Type B pancreatic cell (in vitro differentiated cells): ENCODE measurements at regions not wholly inside any gene's neighbourhood (a gene's known extent, or its start where the extent isn't known, plus 50 kb on each side); places are given as distances from the start of the nearest gene placed in this dataset.

Experiments used
- DNase-seq: peaks from one replicate; pipeline ENCODE4 v3.0.0; 2021; ENCODE audit warnings: mixed read lengths; ENCODE audit not compliant: unreplicated experiment; ENCODE audit errors: extremely low spot score
- H3K27ac Mint-ChIP-seq: 2 replicates; pipeline ENCODE4 v1.8.0; 2021; ENCODE audit warnings: mild to moderate bottlenecking, mixed read lengths
- H3K27me3 Mint-ChIP-seq: 2 replicates; pipeline ENCODE4 v1.8.0; 2021; ENCODE audit warnings: mixed read lengths
- H3K36me3 Mint-ChIP-seq: 2 replicates; pipeline ENCODE4 v1.8.0; 2021; ENCODE audit warnings: mixed read lengths
- H3K4me1 Mint-ChIP-seq: one replicate; pipeline ENCODE4 v1.8.0; 2021; ENCODE audit warnings: mixed read lengths; ENCODE audit not compliant: unreplicated experiment
- H3K4me3 Mint-ChIP-seq: 2 replicates; pipeline ENCODE4 v1.8.0; 2021; ENCODE audit warnings: mild to moderate bottlenecking, mixed read lengths
- H3K9me3 Mint-ChIP-seq: 2 replicates; pipeline ENCODE4 v1.8.0; 2021; ENCODE audit warnings: mixed read lengths
- TF ChIP-seq, protein P1 (sequence below): fragments of 200-600 bp; sonication (generic); conservative IDR thresholded peaks from 2 replicates; pipeline ENCODE4 v1.5.0; 2021; ENCODE audit warnings: antibody characterized with exemption, mild to moderate bottlenecking

DNA sequence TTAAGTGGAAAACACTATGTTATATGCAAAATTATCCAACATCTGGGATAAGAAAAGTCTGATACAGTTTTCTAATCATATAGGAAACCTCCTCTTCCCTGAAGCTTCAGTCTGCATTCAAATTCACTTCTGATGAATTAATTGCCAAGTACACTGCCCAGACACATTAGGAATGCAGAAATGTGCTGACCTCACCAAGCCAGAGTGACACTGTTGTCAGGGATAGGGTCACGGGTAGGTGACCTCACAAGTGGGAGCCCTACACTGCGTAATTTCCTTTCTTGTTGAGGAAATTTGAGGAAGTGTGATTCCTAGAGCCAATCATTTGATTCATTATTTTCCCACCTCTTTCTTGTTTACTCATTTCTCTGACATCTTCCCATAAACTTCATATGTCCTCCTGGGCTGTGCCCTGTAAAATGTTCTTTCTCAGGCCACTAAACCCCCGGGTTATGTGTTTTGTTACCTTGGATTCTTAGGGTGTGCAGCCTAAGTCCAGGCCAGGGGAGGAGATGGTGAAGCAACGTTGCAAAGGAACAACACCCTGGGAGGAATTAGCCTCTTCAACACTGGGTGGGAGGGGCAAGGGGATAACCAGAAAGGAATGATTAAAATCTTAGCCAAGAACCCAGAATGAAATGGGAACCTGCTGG is 411.9 kb downstream of the MTRR start:
- peaks cover 7% of the 10 kb centered on the region for H3K27me3 Mint-ChIP-seq
- no peak for DNase-seq

DNA sequence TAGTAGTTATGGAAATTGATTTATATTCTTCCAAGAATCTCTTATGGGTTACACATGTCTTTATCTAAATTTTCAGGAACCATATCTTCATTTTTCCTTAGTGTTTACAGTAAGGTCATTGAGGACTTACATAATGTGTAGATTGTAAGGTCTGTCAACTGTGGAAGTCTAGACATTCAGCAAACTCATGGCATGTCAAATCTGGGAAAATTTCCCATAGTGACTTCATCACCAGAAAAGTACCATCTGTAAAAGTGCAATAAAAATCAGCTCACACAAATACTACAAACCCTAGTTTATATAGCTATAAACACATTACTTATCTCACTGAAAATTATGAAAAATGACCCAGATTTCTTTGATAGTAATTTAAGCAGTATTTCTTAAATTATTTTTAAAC is 419.4 kb downstream of the MTRR start:
- Mint-ChIP-seq H3K9me3 (peaks cover 6% of the 10 kb centered on the region), H3K27ac (no peak overlapping the region), H3K4me1 (no peaks in the 10 kb centered on the region), H3K4me3 (no peak overlapping the region), H3K27me3 (peaks cover 4% of the 10 kb centered on the region), H3K36me3 (no peaks in the 10 kb centered on the region)
- TF ChIP-seq, protein P1, sequence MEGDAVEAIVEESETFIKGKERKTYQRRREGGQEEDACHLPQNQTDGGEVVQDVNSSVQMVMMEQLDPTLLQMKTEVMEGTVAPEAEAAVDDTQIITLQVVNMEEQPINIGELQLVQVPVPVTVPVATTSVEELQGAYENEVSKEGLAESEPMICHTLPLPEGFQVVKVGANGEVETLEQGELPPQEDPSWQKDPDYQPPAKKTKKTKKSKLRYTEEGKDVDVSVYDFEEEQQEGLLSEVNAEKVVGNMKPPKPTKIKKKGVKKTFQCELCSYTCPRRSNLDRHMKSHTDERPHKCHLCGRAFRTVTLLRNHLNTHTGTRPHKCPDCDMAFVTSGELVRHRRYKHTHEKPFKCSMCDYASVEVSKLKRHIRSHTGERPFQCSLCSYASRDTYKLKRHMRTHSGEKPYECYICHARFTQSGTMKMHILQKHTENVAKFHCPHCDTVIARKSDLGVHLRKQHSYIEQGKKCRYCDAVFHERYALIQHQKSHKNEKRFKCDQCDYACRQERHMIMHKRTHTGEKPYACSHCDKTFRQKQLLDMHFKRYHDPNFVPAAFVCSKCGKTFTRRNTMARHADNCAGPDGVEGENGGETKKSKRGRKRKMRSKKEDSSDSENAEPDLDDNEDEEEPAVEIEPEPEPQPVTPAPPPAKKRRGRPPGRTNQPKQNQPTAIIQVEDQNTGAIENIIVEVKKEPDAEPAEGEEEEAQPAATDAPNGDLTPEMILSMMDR = no peak
- DNase-seq = no peak

More for the DNA sequence above, 411.9 kb downstream of the MTRR start:
- Mint-ChIP-seq H3K27ac (no peak overlapping the region), H3K9me3 (peaks cover 5% of the 10 kb centered on the region), H3K36me3 (no peaks in the 10 kb centered on the region), H3K4me3 (no peak overlapping the region), H3K4me1 (no peaks in the 10 kb centered on the region)
- TF ChIP-seq, protein P1 = no peak

DNA sequence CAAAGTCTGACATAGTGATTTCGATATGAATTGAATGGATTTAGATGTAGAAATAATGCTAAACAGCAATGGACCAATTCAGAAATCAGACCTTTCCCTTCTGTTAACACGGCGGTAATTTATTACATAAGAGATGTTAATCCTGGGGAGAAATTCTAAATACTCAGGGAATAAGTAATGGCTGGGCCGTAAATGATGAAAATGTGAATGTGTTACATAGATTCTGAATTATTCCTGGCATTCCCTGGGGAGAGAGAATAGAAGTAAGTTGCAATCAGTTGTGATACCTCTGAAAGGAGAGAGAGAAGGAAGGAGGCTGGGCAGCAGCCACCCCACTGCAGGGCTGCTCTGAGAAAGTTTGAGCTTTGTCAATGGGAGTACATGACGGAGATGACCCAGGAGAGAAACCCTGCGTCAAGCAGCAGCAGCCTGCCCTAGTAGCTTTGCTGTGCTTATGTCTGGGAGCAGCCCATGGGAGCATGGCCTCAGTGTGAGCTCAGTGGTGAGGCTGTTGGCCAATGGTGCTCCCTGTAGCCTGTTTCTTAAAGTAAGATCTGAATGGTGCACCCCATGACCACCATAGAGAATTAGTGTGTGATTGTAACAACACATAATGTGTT is 420.1 kb downstream of the MTRR start:
- H3K4me3 Mint-ChIP-seq = no peak overlapping the region
- peaks cover 8% of the 10 kb centered on the region for H3K9me3 Mint-ChIP-seq
- DNase-seq = no peak
- TF ChIP-seq, protein P1 = no peak
- no peak overlapping the region for H3K27ac Mint-ChIP-seq
- H3K27me3 Mint-ChIP-seq = no peaks in the 10 kb centered on the region
- H3K4me1 Mint-ChIP-seq = no peaks in the 10 kb centered on the region
- no peaks in the 10 kb centered on the region for H3K36me3 Mint-ChIP-seq

DNA sequence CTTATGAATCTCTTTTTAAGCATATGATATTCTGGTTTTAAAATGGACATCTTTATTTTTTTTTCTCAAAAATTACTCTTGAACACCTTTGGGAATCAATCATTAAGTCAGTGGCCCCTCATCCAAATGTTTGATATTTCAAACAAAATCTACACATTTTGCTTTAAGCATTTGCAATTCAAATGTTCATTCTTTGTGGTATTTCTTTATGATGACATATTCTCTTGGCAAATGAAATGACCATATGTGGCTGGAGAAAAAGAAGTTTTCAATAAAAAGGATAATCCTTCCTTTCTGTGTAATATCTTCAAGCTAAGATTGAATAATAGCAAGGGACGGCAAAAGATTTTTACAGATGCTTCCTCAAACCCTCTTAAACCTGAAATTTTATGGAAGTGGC is 420.8 kb downstream of the MTRR start:
- Mint-ChIP-seq H3K27ac (no peak overlapping the region), H3K4me1 (no peaks in the 10 kb centered on the region), H3K4me3 (no peak overlapping the region), H3K9me3 (peaks cover 5% of the 10 kb centered on the region), H3K36me3 (no peaks in the 10 kb centered on the region), H3K27me3 (no peaks in the 10 kb centered on the region)
- TF ChIP-seq, protein P1 = no peak
- no peak for DNase-seq

DNA sequence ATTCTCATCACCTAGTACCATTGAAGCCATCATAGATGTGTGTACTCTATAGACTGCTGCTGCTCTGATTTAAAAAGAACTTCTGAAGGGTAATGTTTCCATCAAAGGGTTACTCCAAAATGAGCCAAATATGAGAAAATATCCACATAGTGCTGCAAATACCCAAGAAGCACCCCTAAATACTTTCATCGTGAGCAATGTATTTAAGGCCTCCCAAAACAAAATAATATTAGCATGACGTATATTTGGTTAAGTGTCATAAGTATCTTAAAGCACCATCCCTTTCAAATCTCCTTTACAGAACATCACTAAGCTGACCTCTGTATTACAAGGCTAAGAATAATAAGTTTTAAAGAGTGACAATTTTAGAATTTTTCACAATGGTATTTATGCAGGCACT is 421.8 kb downstream of the MTRR start:
- Mint-ChIP-seq H3K4me3 (no peak overlapping the region), H3K9me3 (peaks cover 3% of the 10 kb centered on the region), H3K27ac (no peak overlapping the region), H3K4me1 (no peaks in the 10 kb centered on the region), H3K27me3 (no peaks in the 10 kb centered on the region), H3K36me3 (no peaks in the 10 kb centered on the region)
- TF ChIP-seq, protein P1 = no peak
- no peak for DNase-seq
